ENCODE measurements at regions not wholly inside any gene's neighbourhood (a gene's known extent, or its start where the extent isn't known, plus 50 kb on each side); places are given as distances from the start of the nearest gene placed in this dataset.

DNA sequence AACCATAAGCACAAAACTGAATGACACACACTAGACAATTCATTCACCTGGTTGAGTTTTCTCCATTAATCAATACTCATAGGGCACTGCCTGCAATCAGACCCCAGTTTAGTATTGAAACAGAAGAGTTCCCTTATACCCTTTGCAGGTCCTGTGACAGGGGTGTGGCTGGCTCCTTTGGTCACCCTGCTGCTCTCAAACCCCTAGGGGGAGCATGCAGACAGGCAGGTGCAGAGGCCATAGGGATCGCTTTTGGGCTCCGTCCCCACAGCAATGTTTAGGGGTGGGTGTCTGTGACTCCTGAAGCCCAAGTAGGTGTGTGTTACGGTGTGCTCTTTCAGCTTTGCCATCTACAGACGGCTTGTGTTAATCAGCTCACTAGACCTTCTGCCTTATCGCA, 210.4 kb downstream of the CENPW start:
- TF ChIP-seq, protein P1, sequence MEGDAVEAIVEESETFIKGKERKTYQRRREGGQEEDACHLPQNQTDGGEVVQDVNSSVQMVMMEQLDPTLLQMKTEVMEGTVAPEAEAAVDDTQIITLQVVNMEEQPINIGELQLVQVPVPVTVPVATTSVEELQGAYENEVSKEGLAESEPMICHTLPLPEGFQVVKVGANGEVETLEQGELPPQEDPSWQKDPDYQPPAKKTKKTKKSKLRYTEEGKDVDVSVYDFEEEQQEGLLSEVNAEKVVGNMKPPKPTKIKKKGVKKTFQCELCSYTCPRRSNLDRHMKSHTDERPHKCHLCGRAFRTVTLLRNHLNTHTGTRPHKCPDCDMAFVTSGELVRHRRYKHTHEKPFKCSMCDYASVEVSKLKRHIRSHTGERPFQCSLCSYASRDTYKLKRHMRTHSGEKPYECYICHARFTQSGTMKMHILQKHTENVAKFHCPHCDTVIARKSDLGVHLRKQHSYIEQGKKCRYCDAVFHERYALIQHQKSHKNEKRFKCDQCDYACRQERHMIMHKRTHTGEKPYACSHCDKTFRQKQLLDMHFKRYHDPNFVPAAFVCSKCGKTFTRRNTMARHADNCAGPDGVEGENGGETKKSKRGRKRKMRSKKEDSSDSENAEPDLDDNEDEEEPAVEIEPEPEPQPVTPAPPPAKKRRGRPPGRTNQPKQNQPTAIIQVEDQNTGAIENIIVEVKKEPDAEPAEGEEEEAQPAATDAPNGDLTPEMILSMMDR (IDR thresholded peaks at IDR 0.05 in 8 of 11, conservative IDR thresholded peaks at IDR 0.05 in 3 of 11): no peak
- no peak for TF ChIP-seq POLR2AphosphoS5 (IDR thresholded peaks at IDR 0.05)
- no peak for TF ChIP-seq POLR2A (IDR thresholded peaks at IDR 0.05)

All from spleen (tissue), 7 donors.